ENCODE measurements at regions not wholly inside any gene's neighbourhood (a gene's known extent, or its start where the extent isn't known, plus 50 kb on each side); places are given as distances from the start of the nearest gene placed in this dataset.

DNA sequence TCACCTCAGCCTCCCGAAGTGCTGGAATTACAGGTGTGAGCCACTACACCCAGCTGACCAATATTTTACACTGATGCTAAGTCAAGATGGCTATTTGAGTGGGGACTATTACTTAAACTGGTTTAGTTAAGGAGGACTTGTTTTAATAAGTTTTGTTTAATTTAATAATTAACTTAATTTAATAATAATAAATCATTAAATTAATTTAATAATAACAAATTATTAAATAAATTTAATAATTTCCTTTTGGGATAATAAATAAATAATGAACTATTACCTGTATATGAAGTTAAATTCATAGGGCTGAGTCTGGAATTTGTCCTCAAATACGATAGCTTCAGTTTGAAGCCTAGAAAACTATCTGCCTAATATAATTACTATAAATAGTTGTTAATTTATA lies 665.1 kb upstream of the COX7C start:
- ChIA-PET POLR2A (no interaction called here), RAD21 (ENCODE audit: unreplicated experiment) (no interaction called here), SMC1A (ENCODE audit: uncharacterized antibody, unreplicated experiment) (no interaction called here), CTCF (no interaction called here)
- no peak overlapping the region for H3K4me2 ChIP-seq (ENCODE audit: control insufficient read depth, insufficient read depth)
- no peak overlapping the region for H3K27ac ChIP-seq (ENCODE audit: control insufficient read depth, insufficient read depth)
- ATAC-seq (no peak), FAIRE-seq (no peak), DNase-seq (ENCODE audit: low read depth, low spot score) (no peak)
- BruUV-seq (replicated peaks) = no TSS peak
- H3K9ac ChIP-seq (ENCODE audit: control insufficient read depth, insufficient read depth, low read length) = no peak overlapping the region
- no peaks in the 10 kb centered on the region for H3K36me3 ChIP-seq (ENCODE audit: control insufficient read depth in 2 of 2, insufficient read depth in 2 of 2, low read length in 1 of 2)
- H3K9me3 ChIP-seq (replicated peaks; ENCODE audit: control insufficient read depth, insufficient read depth, low read length) = no peaks in the 10 kb centered on the region
- H2AFZ ChIP-seq (ENCODE audit: control insufficient read depth, low read depth, low read length) = no peak overlapping the region
- intact Hi-C loops (cut with micrococcal nuclease; ENCODE audit: unreplicated experiment) (no loop called here), in situ Hi-C loops (cut with MboI) (no loop called here)
- H4K20me1 ChIP-seq (ENCODE audit: control insufficient read depth, insufficient read depth) = no peaks in the 10 kb centered on the region
- TF ChIP-seq, protein P1, sequence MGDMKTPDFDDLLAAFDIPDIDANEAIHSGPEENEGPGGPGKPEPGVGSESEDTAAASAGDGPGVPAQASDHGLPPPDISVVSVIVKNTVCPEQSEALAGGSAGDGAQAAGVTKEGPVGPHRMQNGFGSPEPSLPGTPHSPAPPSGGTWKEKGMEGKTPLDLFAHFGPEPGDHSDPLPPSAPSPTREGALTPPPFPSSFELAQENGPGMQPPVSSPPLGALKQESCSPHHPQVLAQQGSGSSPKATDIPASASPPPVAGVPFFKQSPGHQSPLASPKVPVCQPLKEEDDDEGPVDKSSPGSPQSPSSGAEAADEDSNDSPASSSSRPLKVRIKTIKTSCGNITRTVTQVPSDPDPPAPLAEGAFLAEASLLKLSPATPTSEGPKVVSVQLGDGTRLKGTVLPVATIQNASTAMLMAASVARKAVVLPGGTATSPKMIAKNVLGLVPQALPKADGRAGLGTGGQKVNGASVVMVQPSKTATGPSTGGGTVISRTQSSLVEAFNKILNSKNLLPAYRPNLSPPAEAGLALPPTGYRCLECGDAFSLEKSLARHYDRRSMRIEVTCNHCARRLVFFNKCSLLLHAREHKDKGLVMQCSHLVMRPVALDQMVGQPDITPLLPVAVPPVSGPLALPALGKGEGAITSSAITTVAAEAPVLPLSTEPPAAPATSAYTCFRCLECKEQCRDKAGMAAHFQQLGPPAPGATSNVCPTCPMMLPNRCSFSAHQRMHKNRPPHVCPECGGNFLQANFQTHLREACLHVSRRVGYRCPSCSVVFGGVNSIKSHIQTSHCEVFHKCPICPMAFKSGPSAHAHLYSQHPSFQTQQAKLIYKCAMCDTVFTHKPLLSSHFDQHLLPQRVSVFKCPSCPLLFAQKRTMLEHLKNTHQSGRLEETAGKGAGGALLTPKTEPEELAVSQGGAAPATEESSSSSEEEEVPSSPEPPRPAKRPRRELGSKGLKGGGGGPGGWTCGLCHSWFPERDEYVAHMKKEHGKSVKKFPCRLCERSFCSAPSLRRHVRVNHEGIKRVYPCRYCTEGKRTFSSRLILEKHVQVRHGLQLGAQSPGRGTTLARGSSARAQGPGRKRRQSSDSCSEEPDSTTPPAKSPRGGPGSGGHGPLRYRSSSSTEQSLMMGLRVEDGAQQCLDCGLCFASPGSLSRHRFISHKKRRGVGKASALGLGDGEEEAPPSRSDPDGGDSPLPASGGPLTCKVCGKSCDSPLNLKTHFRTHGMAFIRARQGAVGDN (IDR thresholded peaks at IDR 0.05) = no peak
- TF ChIP-seq SMARCA5 (IDR thresholded peaks at IDR 0.05) (no peak), ZSCAN29 (IDR thresholded peaks at IDR 0.05) (no peak), HDAC6 (IDR thresholded peaks at IDR 0.05; ENCODE audit: unreplicated experiment) (no peak), IRF5 (IDR thresholded peaks at IDR 0.05; ENCODE audit: borderline replicate concordance) (no peak), MLLT1 (IDR thresholded peaks at IDR 0.05) (no peak), STAT1 (conservative IDR thresholded peaks at IDR 0.05) (no peak), MEF2B (IDR thresholded peaks at IDR 0.05; ENCODE audit: partially characterized antibody, poor library complexity, severe bottlenecking) (no peak), JUNB (IDR thresholded peaks at IDR 0.05) (no peak), MYC (IDR thresholded peaks at IDR 0.05; ENCODE audit: insufficient read depth, insufficient read length, insufficient replicate concordance, low read length, severe bottlenecking) (no peak), MXI1 (IDR thresholded peaks at IDR 0.05; ENCODE audit: low read depth, low read length) (no peak)
- TF ChIP-seq, protein P2, sequence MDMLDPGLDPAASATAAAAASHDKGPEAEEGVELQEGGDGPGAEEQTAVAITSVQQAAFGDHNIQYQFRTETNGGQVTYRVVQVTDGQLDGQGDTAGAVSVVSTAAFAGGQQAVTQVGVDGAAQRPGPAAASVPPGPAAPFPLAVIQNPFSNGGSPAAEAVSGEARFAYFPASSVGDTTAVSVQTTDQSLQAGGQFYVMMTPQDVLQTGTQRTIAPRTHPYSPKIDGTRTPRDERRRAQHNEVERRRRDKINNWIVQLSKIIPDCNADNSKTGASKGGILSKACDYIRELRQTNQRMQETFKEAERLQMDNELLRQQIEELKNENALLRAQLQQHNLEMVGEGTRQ (IDR thresholded peaks at IDR 0.05; ENCODE audit: borderline replicate concordance, low read depth, low read length) = no peak
- no peaks in the 10 kb centered on the region for H3K27me3 ChIP-seq (replicated peaks in 1 of 2; ENCODE audit: control insufficient read depth in 2 of 2, insufficient read depth in 2 of 2, low read length in 1 of 2)
- WGBS (ENCODE audit: insufficient coverage, insufficient replicate concordance, low lambda C conversion rate, missing lambda C conversion rate) = 20% methylated on average over 2 of the region's 2 CpGs
- H3K4me1 ChIP-seq (ENCODE audit: control insufficient read depth, insufficient read depth, low read length) = no peaks in the 10 kb centered on the region
- no peaks in the 10 kb centered on the region for H3K79me2 ChIP-seq (ENCODE audit: control insufficient read depth, insufficient read depth, low read length)
- H3K4me3 ChIP-seq = no peak overlapping the region
